Neural progenitor cell (in vitro differentiated cells): ENCODE measurements at regions not wholly inside any gene's neighbourhood (a gene's known extent, or its start where the extent isn't known, plus 50 kb on each side); places are given as distances from the start of the nearest gene placed in this dataset.

Experiments
- DNase-seq: peaks from one replicate; pipeline ENCODE4 v3.0.0-alpha.2; 2016; ENCODE audit warnings: low spot score
- H2AFZ ChIP-seq: fragments of 200-600 bp; sonication (generic); replicated peaks from 2 replicates; pipeline ENCODE4 v1.6.1; 2016; ENCODE audit warnings: antibody characterized with exemption
- H3F3A ChIP-seq: fragments of 200-600 bp; sonication (generic); 2 replicates; pipeline ENCODE4 v1.6.1; 2016; ENCODE audit warnings: antibody characterized with exemption, low read depth
- H3K27ac ChIP-seq: fragments of 200-600 bp; sonication (generic); 2 replicates; pipeline ENCODE4 v1.5.1; 2016; ENCODE audit warnings: mild to moderate bottlenecking
- H3K27me3 ChIP-seq: fragments of 200-600 bp; sonication (generic); 2 replicates; pipeline ENCODE4 v1.6.1; 2016; ENCODE audit warnings: mild to moderate bottlenecking, moderate library complexity
- H3K36me3 ChIP-seq: fragments of 200-600 bp; sonication (generic); 2 replicates; pipeline ENCODE4 v1.5.1; 2016
- H3K4me1 ChIP-seq: fragments of 200-600 bp; sonication (generic); 2 replicates; pipeline ENCODE4 v1.6.1; 2016; ENCODE audit warnings: mixed run types
- H3K4me2 ChIP-seq: fragments of 200-600 bp; sonication (generic); 2 replicates; pipeline ENCODE4 v1.6.1; 2016
- H3K4me3 ChIP-seq: fragments of 200-600 bp; sonication (generic); 2 replicates; pipeline ENCODE4 v1.5.1; 2016
- H3K79me2 ChIP-seq: fragments of 200-600 bp; sonication (generic); 2 replicates; pipeline ENCODE4 v1.6.1; 2016; ENCODE audit warnings: low read depth
- H3K9ac ChIP-seq: fragments of 200-600 bp; sonication (generic); 2 replicates; pipeline ENCODE4 v1.6.1; 2016
- H3K9me3 ChIP-seq: fragments of 200-600 bp; sonication (generic); 2 replicates; pipeline ENCODE4 v1.5.1; 2016; ENCODE audit warnings: low read depth
- H4K20me1 ChIP-seq: fragments of 200-600 bp; sonication (generic); 2 replicates; pipeline ENCODE4 v1.6.1; 2016; ENCODE audit warnings: low read depth
- H3K27ac Mint-ChIP-seq: 3 replicates; pipeline ENCODE4 v1.8.0; 2021; ENCODE audit warnings: mixed read lengths
- H3K27me3 Mint-ChIP-seq: 2 replicates; pipeline ENCODE4 v1.8.0; 2022; ENCODE audit warnings: low read depth, mild to moderate bottlenecking, inconsistent platforms, moderate library complexity, mixed read lengths; ENCODE audit not compliant: insufficient read depth
- H3K36me3 Mint-ChIP-seq: 3 replicates; pipeline ENCODE4 v1.8.0; 2021; ENCODE audit warnings: mixed read lengths
- H3K4me1 Mint-ChIP-seq: 3 replicates; pipeline ENCODE4 v1.8.0; 2021; ENCODE audit warnings: mixed read lengths
- H3K4me3 Mint-ChIP-seq: 3 replicates; pipeline ENCODE4 v1.8.0; 2021; ENCODE audit warnings: mild to moderate bottlenecking, moderate library complexity, mixed read lengths
- H3K9me3 Mint-ChIP-seq: 3 replicates; pipeline ENCODE4 v1.8.0; 2020; ENCODE audit warnings: mixed read lengths
- EZH2 ChIP-seq: fragments of 200-600 bp; sonication (generic); IDR thresholded peaks from 2 replicates; pipeline ENCODE4 v1.6.1; 2017; ENCODE audit warnings: antibody characterized with exemption, mild to moderate bottlenecking, moderate library complexity
- EZH2phosphoT487 ChIP-seq: fragments of 200-600 bp; sonication (generic); IDR thresholded peaks from 2 replicates; pipeline ENCODE4 v1.6.1; 2017; ENCODE audit warnings: antibody characterized with exemption
- TF ChIP-seq, protein P1 (sequence below): fragments of 200-600 bp; sonication (generic); IDR thresholded peaks from 2 replicates; pipeline ENCODE4 v1.5.1; 2017; ENCODE audit warnings: antibody characterized with exemption, mild to moderate bottlenecking

DNA sequence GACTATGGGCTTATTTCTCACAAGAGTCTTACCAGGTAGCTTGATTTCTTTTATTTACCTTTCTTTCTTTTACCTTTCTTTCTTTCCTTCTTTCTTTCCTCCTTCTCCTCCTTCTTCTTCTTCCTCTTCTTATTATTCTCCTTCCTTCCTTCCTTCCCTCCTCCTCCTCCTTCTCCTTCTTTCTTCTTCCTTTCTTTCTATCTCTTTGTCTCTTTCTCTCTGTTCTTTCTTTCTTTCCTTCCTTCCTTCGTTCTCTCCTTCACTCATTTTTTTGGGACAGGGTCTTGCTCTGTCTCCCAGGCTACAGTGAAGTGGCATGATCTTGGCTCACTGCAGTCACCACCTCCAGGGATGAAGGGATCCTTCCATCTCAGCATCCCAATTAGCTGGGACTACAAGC lies 363.6 kb upstream of the MAF start:
- Histone ChIP-seq H3F3A (no peaks in the 10 kb centered on the region), H3K9ac (no peak overlapping the region), H3K4me3 (no peak overlapping the region), H4K20me1 (no peaks in the 10 kb centered on the region), H3K4me1 (no peaks in the 10 kb centered on the region), H3K79me2 (no peaks in the 10 kb centered on the region), H3K9me3 (no peaks in the 10 kb centered on the region), H3K36me3 (no peaks in the 10 kb centered on the region), H3K27me3 (no peaks in the 10 kb centered on the region), H2AFZ (no peak overlapping the region), H3K4me2 (no peak overlapping the region), H3K27ac (no peak overlapping the region)
- no peaks in the 10 kb centered on the region for H3K9me3 Mint-ChIP-seq
- H3K27me3 Mint-ChIP-seq: peaks cover 6% of the 10 kb centered on the region
- H3K4me3 Mint-ChIP-seq: no peak overlapping the region
- no peaks in the 10 kb centered on the region for H3K36me3 Mint-ChIP-seq
- DNase-seq: no peak
- H3K4me1 Mint-ChIP-seq: no peaks in the 10 kb centered on the region
- TF ChIP-seq, protein P1, sequence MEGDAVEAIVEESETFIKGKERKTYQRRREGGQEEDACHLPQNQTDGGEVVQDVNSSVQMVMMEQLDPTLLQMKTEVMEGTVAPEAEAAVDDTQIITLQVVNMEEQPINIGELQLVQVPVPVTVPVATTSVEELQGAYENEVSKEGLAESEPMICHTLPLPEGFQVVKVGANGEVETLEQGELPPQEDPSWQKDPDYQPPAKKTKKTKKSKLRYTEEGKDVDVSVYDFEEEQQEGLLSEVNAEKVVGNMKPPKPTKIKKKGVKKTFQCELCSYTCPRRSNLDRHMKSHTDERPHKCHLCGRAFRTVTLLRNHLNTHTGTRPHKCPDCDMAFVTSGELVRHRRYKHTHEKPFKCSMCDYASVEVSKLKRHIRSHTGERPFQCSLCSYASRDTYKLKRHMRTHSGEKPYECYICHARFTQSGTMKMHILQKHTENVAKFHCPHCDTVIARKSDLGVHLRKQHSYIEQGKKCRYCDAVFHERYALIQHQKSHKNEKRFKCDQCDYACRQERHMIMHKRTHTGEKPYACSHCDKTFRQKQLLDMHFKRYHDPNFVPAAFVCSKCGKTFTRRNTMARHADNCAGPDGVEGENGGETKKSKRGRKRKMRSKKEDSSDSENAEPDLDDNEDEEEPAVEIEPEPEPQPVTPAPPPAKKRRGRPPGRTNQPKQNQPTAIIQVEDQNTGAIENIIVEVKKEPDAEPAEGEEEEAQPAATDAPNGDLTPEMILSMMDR: no peak
- TF ChIP-seq EZH2 (no peak), EZH2phosphoT487 (no peak)
- no peak overlapping the region for H3K27ac Mint-ChIP-seq

DNA sequence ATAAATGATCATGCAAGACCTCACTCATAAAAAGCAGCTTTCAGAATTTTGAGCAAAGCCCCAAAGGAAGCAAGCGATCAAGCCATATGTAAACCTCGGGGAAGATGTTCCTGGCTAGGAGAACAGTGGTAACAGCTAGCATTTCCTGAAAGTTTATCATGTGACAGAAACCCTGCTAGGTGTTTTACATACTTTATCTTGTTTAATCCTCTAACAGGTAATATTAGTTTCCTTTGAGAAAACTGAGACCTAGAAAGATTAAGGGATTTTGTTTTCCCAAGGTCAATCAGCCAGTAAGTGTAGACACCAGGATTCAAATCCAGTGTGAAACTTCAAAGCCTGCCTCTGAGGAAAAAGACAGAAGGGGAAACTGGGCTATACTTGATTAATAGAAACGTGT lies 362.4 kb upstream of the MAF start:
- H3K36me3 Mint-ChIP-seq: no peaks in the 10 kb centered on the region
- H3K4me1 ChIP-seq: no peaks in the 10 kb centered on the region

DNA sequence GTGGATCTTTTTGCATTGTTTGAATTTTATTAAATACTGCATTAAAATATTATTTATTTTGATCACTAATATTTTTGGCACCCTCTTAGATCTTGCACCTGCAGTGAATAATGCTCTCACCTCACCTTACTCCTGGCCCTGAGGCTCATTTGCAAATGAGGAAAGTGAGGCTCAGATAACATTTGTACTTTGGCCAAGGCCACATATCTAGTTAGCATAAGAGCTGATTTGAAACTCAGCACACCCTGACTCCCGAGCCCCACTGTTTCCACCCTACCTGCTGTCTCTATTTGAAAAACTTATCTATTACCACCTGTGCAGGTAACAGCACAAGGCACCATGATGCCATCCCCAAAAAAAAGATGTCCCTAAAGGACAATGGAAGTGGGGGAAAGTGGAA lies 358.7 kb upstream of the MAF start:
- no peaks in the 10 kb centered on the region for H3K9me3 Mint-ChIP-seq
- no peaks in the 10 kb centered on the region for H3K79me2 ChIP-seq
- no peaks in the 10 kb centered on the region for H3F3A ChIP-seq
- no peak overlapping the region for H3K4me2 ChIP-seq
- H3K4me1 ChIP-seq: no peaks in the 10 kb centered on the region
- no peak overlapping the region for H3K9ac ChIP-seq
- no peak overlapping the region for H3K27ac ChIP-seq
- no peaks in the 10 kb centered on the region for H3K9me3 ChIP-seq
- H3K27me3 ChIP-seq: no peaks in the 10 kb centered on the region
- no peaks in the 10 kb centered on the region for H4K20me1 ChIP-seq
- peaks cover 1% of the 10 kb centered on the region for H3K27me3 Mint-ChIP-seq
- TF ChIP-seq EZH2phosphoT487 (no peak), EZH2 (no peak)
- TF ChIP-seq, protein P1: no peak
- H3K36me3 ChIP-seq: no peaks in the 10 kb centered on the region
- no peaks in the 10 kb centered on the region for H3K36me3 Mint-ChIP-seq
- DNase-seq: no peak
- no peak overlapping the region for H2AFZ ChIP-seq
- no peak overlapping the region for H3K27ac Mint-ChIP-seq
- H3K4me1 Mint-ChIP-seq: no peaks in the 10 kb centered on the region
- no peak overlapping the region for H3K4me3 Mint-ChIP-seq
- H3K4me3 ChIP-seq: no peak overlapping the region

More for the DNA sequence above, 362.4 kb upstream of the MAF start:
- Mint-ChIP-seq H3K4me1 (no peaks in the 10 kb centered on the region), H3K9me3 (no peaks in the 10 kb centered on the region), H3K27ac (no peak overlapping the region), H3K4me3 (no peak overlapping the region), H3K27me3 (peaks cover 6% of the 10 kb centered on the region)
- H3K9me3 ChIP-seq: no peaks in the 10 kb centered on the region
- no peak overlapping the region for H3K4me3 ChIP-seq
- DNase-seq: no peak
- TF ChIP-seq, protein P1: no peak
- no peak for TF ChIP-seq EZH2phosphoT487
- no peak for TF ChIP-seq EZH2
- no peak overlapping the region for H2AFZ ChIP-seq
- H3K79me2 ChIP-seq: no peaks in the 10 kb centered on the region
- H3K27me3 ChIP-seq: no peaks in the 10 kb centered on the region
- no peak overlapping the region for H3K4me2 ChIP-seq
- H3K27ac ChIP-seq: no peak overlapping the region
- no peaks in the 10 kb centered on the region for H4K20me1 ChIP-seq
- H3K9ac ChIP-seq: no peak overlapping the region
- H3F3A ChIP-seq: no peaks in the 10 kb centered on the region
- no peaks in the 10 kb centered on the region for H3K36me3 ChIP-seq
